ENCODE measurements at regions not wholly inside any gene's neighbourhood (a gene's known extent, or its start where the extent isn't known, plus 50 kb on each side); places are given as distances from the start of the nearest gene placed in this dataset.

DNA sequence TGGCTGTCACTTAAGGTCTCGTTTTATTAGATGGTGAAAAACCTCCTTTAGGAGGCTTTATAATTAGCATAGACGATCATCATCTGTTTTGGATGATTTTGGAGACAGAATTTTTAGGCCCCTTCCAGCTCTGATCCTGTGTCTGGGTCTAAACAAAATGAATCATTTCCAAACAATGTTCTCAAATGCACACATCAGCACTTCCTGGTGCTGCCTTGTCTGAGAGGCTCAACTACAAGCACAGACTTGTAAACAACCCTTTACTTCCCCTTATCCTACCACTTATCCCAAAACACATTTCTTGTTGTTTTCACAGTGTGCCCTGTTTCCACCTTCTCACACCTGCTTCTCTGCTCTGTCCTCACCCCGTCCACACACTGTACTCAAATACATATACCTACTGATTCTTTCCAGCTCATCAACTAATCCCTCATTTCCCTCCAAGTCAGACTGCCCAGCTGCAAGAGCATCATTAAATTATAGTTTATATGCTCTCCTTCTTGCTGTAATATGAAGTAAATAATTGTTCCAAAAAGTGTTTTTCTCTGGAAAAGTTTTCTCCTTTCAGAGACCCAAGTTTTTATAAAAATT is 71.2 kb upstream of the COL3A1 start:
- H3K27ac ChIP-seq, result no peak overlapping the region
- TF ChIP-seq, protein P1, sequence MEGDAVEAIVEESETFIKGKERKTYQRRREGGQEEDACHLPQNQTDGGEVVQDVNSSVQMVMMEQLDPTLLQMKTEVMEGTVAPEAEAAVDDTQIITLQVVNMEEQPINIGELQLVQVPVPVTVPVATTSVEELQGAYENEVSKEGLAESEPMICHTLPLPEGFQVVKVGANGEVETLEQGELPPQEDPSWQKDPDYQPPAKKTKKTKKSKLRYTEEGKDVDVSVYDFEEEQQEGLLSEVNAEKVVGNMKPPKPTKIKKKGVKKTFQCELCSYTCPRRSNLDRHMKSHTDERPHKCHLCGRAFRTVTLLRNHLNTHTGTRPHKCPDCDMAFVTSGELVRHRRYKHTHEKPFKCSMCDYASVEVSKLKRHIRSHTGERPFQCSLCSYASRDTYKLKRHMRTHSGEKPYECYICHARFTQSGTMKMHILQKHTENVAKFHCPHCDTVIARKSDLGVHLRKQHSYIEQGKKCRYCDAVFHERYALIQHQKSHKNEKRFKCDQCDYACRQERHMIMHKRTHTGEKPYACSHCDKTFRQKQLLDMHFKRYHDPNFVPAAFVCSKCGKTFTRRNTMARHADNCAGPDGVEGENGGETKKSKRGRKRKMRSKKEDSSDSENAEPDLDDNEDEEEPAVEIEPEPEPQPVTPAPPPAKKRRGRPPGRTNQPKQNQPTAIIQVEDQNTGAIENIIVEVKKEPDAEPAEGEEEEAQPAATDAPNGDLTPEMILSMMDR (IDR thresholded peaks at IDR 0.05), result no peak
- ATAC-seq (ENCODE audit: insufficient number of reproducible peaks, low FRiP score, low read depth) (no peak), DNase-seq (ENCODE audit: low spot score) (no peak)
- no peaks in the 10 kb centered on the region for H3K27me3 ChIP-seq (replicated peaks; ENCODE audit: insufficient read depth)
- no peaks in the 10 kb centered on the region for H3K9me3 ChIP-seq
- H3K4me3 ChIP-seq, result no peak overlapping the region
- no peaks in the 10 kb centered on the region for H3K36me3 ChIP-seq
- peaks cover 0 to 5% of the 10 kb centered on the region in 2 donors for H3K4me1 ChIP-seq (ENCODE audit: control insufficient read depth in 1 of 2, low read depth in 2 of 2)

DNA sequence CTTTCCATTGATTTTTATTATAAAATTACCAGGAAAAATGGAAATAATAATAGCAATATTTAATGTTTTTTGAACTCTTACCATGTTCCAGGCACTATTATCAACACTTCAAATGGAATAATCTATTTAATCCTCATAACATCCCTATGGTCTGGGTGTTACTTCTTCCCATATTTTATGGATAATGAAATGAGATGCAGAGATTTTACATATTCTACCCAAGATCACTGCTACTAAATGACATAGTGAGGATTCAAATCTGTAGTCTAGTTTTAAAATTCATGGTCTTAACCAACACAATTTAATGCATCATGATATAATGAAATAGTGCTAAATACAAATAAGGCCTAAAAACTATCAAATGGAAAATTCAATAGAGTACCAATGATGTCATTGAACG is 70.4 kb upstream of the COL3A1 start:
- H3K27ac ChIP-seq, result no peak overlapping the region
- no peak for ATAC-seq (ENCODE audit: insufficient number of reproducible peaks, low FRiP score, low read depth)
- no peaks in the 10 kb centered on the region for H3K27me3 ChIP-seq (replicated peaks; ENCODE audit: insufficient read depth)
- H3K36me3 ChIP-seq, result no peaks in the 10 kb centered on the region
- TF ChIP-seq, protein P1 (IDR thresholded peaks at IDR 0.05), result no peak
- DNase-seq (ENCODE audit: low spot score), result no peak
- H3K4me3 ChIP-seq, result no peak overlapping the region
- no peaks in the 10 kb centered on the region for H3K4me1 ChIP-seq (ENCODE audit: control insufficient read depth in 1 of 2, low read depth in 2 of 2)
- no peaks in the 10 kb centered on the region for H3K9me3 ChIP-seq

DNA sequence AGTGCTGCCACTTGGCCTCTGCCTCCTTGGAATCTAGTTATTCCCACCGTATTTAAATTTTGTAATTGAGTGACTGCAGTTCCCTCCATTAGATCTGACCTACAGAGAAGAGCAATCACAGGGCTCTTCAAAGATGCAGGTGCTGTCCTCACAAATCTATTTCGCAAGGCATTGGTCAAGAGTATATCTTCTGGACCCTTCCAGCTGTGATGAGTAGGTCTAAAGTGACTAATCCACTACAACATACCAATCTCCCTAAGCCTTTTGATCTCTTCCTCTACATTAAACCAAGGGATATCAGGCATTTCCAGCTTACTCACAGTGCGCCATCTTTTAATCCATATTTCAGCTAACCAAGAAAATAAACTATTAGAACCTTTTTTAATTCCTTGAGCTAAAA is 65.1 kb upstream of the COL3A1 start:
- TF ChIP-seq, protein P1 (IDR thresholded peaks at IDR 0.05), result no peak
- Histone ChIP-seq H3K9me3 (no peaks in the 10 kb centered on the region), H3K27ac (no peak overlapping the region), H3K4me1 (ENCODE audit: control insufficient read depth in 1 of 2, low read depth in 2 of 2) (no peaks in the 10 kb centered on the region), H3K4me3 (no peak overlapping the region), H3K36me3 (no peaks in the 10 kb centered on the region), H3K27me3 (replicated peaks; ENCODE audit: insufficient read depth) (no peaks in the 10 kb centered on the region)
- ATAC-seq (ENCODE audit: insufficient number of reproducible peaks, low FRiP score, low read depth) (no peak), DNase-seq (ENCODE audit: low spot score) (no peak)

DNA sequence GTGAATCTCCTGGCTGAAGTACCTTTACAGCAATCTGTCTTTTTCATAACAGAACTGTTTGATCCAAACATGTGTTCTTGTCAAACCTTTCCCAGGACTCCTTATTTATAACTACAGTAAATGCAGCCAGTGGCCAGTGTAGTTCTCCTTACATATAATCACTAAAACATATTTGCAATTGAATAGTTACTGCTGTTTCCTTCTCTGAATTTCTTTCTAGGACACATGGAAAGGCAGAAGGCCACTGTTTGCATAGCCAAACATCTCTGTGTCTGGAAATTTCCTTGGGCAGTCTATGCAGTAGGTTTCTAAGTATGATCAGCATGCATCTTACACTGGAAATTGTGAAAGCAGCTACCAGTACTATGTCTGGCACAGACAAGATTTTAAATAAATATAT is 57.4 kb upstream of the COL3A1 start:
- no peak overlapping the region for H3K4me3 ChIP-seq
- DNase-seq (ENCODE audit: low spot score) (no peak), ATAC-seq (ENCODE audit: insufficient number of reproducible peaks, low FRiP score, low read depth) (no peak)
- no peaks in the 10 kb centered on the region for H3K9me3 ChIP-seq
- no peaks in the 10 kb centered on the region for H3K4me1 ChIP-seq (ENCODE audit: control insufficient read depth in 1 of 2, low read depth in 2 of 2)
- H3K36me3 ChIP-seq, result no peaks in the 10 kb centered on the region
- TF ChIP-seq, protein P1 (IDR thresholded peaks at IDR 0.05), result no peak
- H3K27ac ChIP-seq, result no peak overlapping the region
- no peaks in the 10 kb centered on the region for H3K27me3 ChIP-seq (replicated peaks; ENCODE audit: insufficient read depth)

DNA sequence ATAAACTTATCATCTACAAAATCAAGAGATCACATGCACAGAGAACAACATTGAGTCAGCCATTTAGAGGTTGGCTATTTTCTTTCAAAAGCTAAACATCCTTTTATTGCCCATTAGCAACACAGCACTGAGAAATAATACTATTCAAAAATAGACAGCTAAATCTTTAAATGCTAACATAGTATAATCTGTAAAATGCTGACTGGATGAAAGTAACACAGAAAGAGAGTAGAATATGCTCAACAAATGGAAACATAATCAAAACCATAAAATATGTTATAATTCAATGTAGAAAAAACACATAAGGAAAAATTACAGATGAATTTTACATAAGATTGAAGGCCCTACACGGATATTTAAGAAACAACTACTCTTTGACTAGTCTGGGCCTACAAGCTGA is 56.5 kb upstream of the COL3A1 start:
- Histone ChIP-seq H3K27me3 (replicated peaks; ENCODE audit: insufficient read depth) (no peaks in the 10 kb centered on the region), H3K4me3 (no peak overlapping the region), H3K27ac (no peak overlapping the region), H3K4me1 (ENCODE audit: control insufficient read depth in 1 of 2, low read depth in 2 of 2) (no peaks in the 10 kb centered on the region), H3K9me3 (no peaks in the 10 kb centered on the region), H3K36me3 (no peaks in the 10 kb centered on the region)
- ATAC-seq (ENCODE audit: insufficient number of reproducible peaks, low FRiP score, low read depth), result no peak
- TF ChIP-seq, protein P1 (IDR thresholded peaks at IDR 0.05), result no peak
- DNase-seq (ENCODE audit: low spot score), result no peak
